HG03175 (cell line): ENCODE measurements at regions not wholly inside any gene's neighbourhood (a gene's known extent, or its start where the extent isn't known, plus 50 kb on each side); places are given as distances from the start of the nearest gene placed in this dataset.

Experiments
- ATAC-seq: cut with Tn5 transposase; IDR thresholded peaks from one replicate; pipeline ENCODE4 v1.9.1; 2021; ENCODE audit warnings: mild to moderate bottlenecking, moderate library complexity; ENCODE audit not compliant: unreplicated experiment

DNA sequence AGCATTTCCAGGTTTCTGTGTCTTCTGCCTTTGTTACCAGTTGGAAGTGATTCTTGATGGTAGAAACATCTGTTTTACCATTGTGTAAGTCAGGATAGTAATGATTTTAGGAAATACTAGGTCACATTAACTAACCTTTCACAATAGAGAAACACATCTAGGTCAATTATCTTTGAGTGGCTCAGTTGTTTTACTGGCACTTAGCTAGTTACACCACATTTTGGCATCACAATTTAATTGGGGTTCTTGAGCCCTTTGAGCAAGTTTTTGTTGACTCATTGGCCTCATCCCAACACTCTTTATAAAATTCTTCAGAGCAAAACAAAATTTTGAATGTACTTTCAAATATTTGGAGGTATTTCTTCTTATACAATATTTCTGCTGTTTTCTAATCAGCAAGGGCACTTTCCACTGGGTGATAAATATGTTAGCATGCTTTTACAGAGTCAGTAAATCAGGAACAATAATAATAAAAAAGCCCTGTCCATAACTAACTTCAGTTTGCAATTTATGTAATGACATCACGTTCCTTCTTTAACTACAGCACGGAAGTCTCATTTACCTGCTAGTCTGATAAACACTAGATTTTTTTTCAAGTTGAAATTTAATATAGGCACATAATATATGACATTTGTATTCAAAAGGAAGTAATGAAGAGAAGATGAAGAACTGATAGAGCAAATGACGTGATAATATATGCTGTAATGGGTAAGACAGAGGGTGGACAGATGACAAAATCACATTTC is 64.8 kb upstream of the GK2 start:
- ATAC-seq: no peak

DNA sequence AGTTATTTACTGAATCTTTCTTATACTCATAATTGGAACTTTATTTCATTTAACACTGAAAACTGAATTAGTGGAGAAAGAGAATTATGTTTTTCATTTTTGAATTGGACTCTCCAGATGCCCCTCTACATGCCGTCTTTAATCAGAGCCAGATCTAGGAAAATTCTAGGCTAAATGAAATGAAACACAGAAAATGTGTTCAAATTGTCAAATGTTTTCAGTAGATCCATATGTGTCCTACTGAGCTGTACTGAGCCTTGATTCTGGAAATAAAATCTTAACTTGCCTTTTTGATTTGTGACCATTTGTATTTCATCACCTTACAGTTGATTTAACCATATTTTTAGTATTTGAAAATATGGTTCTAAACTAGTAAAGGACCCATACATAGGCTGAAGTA is 64.0 kb upstream of the GK2 start:
- no peak for ATAC-seq

DNA sequence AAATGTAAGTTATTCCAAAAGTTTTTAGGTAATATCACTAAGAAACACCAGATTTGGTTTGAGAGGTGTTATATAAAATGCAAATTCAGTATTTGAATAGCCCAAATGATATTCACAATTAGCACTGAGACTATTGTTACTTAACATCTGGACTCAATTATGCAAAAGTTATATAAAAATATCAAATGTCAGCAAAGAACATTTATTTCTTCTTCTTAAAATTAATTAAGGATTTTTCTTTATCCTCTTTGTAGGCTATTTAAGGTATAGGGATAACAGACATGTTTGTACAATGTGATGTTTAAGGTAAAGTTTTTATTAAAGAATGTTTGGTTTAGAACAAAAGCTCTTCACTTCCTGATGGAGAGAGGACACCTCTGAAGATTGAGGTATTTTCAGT is 63.3 kb upstream of the GK2 start:
- ATAC-seq: no peak

DNA sequence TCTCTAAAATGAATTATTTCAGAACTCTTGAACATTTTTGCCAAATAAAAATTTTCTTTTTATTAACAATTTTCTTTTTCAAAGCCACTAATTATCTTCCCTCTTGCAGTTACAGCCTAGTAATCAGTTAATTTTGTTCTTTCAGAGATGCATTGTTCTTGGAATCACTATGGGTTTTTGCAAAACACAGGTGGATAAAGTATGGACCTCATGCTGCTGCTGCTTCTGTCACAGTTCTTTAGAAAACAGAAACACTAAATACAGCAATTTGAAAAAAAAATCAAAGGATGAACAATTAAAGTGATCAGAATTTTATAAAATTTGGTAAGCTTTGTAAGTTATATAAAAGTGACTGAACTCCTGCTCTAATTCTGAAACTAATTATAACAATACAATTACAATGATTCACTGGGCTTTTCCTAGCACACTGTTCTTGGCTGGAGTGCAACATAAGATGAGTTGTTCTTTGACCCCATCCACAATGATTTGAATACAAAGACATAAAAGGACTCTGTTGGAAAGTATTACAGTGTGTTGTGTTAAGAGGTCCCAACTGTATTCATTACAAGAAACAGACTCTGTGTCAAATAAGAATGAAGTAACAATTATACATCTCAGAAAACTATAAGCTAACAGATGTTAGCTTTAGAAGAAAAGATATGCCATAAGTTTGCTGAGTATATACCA is 59.4 kb upstream of the GK2 start:
- no peak for ATAC-seq

DNA sequence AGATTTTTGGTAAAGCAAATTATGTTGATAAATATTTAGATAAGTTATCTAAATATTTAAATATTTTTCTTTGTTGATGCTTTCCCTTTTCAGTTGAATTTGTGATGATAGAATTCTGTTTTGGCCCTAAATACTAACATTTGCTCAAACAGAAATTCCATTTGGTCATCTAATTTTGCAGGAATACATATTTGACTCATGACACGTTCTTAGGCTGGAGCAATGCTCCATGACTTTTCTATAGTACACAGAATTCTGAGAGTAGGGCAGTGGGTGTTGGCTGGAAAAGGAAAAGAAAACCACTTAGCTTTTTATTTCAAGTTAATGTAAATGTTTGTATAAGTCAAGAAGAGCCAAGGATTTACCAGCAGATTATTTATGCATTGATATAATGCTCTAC is 58.6 kb upstream of the GK2 start:
- ATAC-seq: no peak
